Amniotic stem cell (primary cell): ENCODE measurements at regions not wholly inside any gene's neighbourhood (a gene's known extent, or its start where the extent isn't known, plus 50 kb on each side); places are given as distances from the start of the nearest gene placed in this dataset.
"Not testable (repeated sequence)": the region's sequence is repeated elsewhere in the genome, so short reads cannot be mapped to it uniquely, and the experiment has no call there.

Experiments
- DNase-seq: peaks from one replicate; lab custom pipeline; 2025; lab: John Stamatoyannopoulos, UW

DNA sequence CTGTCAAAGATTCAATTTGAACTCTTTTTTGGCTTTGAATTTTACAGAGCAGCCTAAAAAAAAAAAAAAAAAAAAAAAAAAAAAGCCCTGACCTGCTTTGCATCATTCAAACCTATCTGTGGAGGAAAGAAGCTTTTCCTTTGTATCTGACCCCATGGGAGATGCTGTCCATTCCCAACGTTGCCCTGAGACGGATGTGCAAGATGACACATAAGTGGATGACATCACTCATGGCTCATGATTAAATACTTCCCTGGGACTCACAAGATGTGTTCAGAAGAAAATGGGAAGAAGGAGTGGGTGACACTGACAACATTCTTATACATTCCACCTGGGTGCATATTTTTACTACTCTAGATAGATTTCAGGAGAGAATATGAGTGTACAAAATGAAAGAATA lies 245.7 kb upstream of the ELAVL2 start:
- DNase-seq = no peak

DNA sequence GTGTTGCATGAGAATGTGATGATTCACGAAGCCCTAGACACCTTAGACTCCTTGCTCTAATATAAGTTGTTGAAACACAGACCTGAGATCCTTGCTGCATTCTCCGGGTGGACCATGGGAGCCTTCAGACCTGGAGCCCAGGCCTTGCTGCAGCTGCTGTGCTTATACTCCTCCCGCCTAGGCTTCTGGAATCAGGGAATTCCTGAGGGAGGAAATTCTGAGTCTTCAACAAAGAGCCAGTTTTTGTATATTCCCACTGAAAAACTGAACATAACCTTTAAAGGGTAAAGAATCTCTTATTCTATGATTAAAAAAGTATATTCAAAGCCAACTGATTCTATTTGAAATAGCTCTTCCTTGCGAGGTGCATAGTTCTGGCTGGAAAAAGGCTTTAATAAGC lies 245.1 kb upstream of the ELAVL2 start:
- DNase-seq = no peak

DNA sequence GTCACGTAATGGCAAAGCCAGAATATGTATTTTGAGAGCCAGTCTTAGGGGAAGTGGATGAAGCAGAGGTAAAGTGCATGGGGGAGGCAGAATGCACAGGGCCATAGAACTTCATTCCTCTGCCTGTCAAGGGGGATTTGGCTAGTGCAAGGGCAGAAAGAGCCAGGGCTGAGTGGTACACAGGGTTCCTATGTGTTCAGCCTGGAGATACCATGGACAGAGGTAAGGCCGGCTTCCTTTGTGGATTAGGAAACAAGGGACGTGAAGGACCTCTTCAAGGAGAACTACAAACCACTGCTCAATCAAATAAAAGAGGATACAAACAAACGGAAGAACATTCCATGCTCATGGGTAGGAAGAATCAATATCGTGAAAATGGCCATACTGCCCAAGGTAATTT lies 241.1 kb upstream of the ELAVL2 start:
- not testable (repeated sequence) for DNase-seq

DNA sequence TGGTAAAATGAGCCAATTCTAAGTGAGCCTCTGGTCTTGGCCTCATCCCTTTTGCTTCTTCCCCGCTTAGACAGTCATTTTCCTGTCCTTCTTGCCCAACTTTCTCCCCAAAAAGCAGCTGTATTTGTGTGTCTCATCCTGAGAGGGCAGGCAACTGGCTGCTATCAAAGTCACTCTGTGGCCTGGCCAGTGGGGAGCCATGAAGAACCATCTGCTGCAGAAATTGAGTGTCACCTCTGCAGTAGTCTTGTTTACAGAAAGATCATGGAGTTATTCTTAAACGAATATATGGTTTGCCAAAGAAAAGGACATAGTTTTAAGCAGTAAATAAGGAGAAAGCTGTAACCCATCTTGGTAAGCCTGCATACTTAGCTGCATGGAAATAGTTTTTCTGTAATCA lies 233.6 kb upstream of the ELAVL2 start:
- DNase-seq = no peak

DNA sequence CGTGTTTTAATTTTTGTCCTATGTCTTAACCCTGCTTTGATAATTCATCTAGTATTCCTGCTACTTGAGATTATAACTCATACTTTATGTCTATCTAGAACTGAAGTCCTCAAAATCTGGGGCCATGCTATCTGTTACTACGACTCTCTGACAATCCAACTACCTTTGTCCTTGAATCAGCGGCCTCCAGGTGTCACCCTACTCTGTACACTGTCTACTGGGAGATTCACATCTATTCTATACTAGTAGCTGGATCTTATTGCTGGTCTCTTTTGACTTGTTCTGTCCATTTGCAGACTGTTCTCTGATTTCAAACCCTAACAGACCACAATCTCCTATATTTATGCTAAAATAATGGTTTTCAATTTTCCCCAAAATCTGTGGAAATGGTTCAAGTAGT lies 225.5 kb upstream of the ELAVL2 start:
- no peak for DNase-seq

DNA sequence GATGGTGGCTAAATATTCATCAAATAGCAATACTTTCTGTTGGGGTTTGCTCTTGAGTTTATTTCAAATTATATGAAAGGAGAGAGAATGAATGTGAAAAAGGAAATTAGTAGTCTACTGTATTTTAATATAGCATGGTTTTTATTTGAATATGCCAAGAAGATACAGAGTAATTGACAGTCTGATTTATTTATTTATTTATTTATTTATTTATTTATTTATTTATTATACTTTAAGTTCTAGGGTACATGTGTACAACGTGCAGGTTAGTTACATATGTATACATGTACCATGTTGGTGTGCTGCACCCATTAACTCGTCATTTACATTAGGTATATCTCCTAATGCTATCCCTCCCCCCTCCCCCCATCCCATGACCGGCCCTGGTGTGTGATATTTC lies 224.2 kb upstream of the ELAVL2 start:
- not testable (repeated sequence) for DNase-seq

DNA sequence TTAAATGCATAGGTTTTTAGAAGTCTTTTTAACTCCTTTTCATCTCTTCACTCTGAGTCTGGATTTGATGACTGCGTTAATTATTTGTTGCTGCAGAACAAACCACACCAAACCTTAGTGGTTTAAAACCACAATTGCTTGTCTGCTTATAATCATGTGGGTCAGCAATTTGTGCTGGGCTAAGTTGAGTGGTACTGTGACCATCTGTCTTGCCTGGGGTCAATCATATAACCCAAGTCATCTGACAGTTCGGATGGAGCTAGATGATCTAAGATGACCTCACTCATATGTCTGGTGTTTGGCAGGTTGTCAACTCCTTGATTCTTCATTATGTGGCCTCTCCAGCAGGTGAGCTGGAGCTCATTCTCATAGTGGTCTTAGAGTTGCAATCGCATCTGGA lies 219.1 kb upstream of the ELAVL2 start:
- DNase-seq = no peak

DNA sequence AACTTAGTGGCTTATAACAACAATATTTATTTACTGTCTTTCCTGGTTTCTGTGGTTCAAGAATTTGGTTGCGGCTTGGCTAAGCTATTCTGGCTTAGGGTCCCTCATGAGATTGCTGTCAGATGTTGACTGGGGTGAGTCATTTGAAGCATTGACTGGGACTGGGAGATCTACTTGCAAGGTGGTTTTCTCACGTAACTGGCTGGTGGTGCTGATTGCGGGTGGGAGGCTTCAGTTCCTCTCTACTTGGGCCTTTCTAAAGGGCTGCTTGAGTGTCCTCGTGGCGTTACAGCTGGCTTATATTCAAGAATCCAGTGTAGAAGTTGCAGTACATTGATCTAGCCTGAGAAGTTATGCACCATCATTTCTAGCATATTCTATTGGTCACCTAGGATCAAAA lies 218.5 kb upstream of the ELAVL2 start:
- DNase-seq = no peak

DNA sequence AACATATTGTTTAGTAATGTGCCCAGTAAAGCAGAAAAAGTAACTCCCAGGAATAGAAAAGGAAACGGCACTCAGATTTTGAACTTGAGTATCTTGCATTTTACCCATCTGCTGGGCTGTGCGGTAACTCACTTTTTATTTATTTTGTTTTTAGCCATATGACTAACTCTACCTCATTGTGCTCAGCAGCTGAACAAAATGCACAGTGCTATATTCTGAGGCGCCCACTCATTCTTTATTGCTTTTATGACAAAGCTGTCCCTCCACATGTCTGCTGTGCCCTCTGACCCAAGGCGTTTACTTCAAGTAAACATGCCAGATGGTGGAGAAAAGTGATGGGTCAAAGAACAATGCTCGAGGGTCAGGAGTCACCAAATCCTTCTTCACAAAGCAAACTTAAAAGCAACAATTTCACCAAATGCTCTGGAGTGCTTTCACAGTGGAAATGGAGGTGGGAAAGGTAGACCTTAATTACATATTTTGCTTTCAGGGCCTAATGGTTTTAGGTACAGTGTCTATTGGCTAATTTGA lies 215.2 kb upstream of the ELAVL2 start:
- no peak for DNase-seq

DNA sequence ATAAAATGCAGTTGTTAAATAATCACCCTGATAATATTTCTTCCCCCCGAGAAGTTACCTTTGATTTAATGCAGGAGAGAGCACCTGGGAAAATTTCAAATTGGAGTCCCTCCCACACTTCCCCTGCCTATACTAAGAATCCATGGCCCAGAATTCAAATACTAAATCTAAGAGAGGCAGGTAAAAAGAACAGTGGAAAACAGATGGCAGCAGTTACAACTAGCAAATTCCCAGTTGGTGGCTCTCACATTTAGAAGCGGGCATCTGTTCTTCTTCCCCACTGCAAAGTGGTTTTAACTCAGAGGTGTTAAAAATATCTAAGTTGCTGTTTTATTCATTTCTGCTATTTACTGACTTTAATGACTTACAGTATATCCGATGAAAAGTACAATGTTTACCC lies 210.4 kb upstream of the ELAVL2 start:
- no peak for DNase-seq

DNA sequence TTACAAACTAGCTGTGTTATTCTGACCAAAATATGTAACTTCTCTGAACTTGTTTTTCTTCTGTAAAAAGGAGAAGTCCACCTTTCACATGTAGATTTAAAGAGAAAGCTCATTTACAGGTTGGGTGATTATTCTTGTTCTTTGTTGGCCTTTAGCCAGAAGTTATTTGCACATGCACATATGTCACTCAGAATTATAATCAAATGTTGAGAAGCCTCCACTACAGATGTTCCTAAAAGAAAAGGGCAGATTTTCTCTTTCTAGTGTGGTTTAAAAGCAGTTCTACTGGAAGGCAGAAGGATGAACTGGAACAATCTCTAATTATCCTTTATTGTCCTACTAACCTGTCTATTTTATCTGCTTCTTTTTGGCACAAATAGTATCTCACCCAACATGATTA lies 209.8 kb upstream of the ELAVL2 start:
- DNase-seq = no peak

DNA sequence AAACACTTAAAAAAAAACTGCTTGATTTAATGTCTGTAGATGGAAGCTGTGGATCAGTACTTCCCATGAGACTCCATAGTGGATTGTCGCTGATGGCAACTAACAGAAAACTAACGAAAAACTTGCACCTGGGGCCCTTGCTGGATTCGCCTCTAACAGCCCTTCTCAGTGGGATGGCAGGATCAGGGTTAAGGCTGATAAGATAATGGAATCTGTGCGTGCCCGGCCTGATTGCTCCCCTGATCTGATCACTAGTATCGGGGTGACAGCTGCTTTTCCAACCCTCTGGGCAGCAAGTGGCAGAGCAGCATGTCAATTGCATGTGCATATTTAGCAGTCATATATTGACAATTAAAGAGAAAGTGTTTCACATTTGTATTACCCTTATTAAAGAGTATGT lies 185.8 kb upstream of the ELAVL2 start:
- DNase-seq = no peak

DNA sequence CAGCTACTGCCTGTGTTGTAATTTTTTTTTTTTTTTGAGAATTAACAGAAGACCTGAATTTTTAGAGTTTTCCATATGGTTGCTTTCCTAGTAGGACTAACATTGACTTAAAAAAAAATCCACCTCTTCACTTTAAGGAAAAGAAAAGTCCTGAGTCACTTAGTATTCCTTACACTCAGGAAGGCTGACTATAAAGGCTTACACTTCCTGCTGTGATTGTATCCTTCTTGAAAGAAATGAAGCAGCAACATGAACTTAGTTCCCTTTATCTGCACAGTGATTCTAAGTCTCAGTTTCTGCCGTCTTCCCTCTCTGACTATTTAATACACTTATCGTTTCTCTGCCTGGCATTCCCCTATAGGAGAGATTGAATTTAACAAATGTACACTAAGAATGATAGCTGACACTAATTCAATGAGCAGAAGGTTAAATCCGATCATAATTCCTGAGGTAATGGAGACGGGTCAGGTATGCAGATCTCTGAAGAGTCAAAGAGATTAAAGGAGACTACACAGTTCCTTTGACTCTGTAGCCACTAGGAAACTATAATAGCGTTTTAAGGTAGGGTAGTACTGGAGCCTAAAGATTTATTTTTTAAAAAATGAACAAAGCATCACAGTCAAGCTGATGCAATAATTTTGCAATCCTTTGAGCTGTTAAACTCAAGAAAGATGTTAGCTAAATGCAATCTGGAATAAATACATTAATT lies 185.1 kb upstream of the ELAVL2 start:
- no peak for DNase-seq

DNA sequence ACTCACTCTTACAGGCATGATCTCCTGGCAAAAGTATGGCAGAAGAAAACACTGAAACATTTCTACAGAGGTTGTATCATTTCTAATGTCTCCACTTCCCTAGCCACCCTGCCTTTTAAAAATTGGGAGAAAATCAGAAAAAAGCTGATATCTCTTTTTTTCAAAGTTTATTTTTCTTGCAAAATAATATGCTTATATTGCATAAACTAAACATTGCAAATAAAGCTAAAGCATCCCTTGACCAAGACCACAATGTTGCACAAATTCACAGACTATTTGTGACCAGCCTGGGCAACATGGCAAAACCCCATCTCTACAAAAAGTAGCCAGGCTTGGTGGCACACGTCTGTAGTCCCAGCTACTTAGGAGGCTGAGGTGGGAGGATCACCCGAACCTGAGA lies 183.3 kb upstream of the ELAVL2 start:
- no peak for DNase-seq

DNA sequence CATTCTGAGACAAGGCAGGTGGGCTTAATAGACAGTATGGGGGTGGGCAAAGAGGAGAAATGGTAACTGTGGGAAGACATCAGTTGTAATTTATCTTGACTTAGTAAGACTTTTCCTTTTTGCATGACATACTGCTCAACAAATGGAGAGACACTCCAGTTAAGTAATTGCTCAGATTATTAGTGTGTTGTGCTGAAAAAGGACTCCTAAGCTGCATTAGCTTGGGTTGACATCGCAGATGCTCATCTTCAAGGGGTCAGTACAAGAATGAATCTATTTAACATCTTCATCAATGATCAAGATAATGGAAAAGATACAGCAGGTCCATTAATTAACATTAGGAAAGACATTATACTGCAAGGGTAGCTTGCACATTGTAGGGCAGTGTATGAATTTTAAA lies 181.1 kb upstream of the ELAVL2 start:
- no peak for DNase-seq

DNA sequence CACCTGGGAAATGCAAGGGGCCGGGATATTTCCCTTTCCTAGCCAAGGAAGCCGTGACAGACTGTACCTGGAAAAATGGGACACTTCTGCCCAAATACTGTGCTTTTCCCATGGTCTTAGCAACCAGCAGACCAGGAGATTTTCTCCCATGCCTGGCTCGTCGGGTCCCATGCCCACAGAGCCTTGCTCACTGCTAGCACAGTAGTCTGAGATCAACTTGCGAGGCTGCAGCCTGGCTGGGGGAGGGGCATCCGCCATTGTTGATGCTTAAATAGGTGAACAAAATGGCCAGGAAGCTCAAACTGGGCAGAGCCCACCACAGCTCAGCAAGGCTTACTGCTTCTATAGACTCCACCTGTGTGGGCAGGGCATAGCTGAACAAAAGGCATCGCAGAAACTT lies 165.8 kb upstream of the ELAVL2 start:
- DNase-seq = not testable (repeated sequence)

DNA sequence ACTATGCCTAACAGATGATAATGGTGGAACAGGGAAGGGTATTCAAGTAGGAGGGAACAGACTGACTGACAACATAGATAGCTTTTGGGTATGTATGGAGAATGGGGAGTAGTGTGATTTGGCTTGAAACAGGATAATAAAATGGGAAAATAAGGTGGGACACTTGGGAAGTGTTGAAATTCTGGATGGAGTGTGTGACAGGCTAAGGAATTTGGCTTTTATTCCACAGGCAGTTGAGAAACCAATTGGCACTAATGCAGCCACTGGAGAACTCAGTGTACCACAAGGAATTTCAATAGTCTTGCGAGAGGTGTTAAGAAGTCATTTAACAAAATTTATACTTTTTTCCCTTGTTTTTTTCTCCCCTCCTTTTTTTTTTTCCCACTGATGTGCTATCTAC lies 153.5 kb upstream of the ELAVL2 start:
- DNase-seq = no peak

DNA sequence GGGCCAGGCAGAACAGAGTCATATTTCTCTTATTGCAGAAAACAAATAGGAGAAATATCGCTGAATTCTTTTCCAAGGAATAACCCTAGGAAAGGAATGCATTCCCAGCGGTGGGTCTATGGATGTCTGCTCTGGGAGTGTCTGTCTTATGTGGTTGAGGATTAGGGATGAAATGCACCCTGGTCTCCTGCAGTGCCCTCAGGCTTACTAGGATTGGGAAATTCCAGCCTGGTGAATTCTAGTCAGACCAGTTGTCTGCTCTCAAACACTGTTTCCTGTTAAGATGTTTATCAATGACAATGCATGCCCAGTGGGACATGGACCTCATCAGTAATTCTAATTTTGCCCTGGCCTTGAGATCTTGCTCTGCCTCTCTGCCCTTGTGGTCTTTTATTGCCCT lies 136.1 kb upstream of the ELAVL2 start:
- DNase-seq = no peak

DNA sequence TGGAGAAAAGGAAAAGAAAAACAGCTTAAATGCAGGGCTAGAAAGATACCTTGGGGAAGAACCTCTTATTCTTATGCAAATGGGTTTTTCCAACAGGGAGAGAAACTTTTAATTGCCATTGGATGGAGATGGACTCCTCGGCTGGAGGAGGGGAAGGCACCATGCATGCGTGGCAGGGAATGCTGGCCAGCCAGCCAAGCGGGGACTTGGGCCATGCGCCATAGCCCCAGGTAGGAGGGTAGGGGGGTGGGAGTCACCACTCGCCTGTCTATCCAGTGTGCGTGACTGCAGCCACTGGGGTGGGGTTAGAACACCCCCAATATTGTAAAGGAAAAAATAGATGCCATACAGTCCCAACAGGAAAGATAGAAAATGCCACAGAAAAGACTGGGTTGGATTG lies 119.9 kb upstream of the ELAVL2 start:
- no peak for DNase-seq

DNA sequence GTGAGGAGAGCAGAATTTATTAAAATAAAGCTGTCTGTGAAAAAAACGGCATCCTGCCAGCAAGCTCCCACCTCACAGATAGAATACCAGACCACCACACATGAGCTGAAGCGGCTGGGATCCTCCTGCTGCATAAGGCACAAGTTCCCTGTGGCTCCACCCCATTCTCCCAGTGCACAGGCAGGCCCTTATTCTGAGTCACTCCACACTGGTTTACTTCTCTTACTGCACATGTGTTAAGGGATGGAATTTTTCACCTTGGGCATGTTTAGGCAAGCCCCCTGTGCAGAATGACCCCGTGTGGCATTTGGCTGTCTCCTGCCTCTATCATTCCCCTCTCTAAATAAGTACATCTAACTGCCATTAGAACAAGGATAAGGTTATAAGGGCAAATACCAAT lies 115.0 kb upstream of the ELAVL2 start:
- DNase-seq = no peak

DNA sequence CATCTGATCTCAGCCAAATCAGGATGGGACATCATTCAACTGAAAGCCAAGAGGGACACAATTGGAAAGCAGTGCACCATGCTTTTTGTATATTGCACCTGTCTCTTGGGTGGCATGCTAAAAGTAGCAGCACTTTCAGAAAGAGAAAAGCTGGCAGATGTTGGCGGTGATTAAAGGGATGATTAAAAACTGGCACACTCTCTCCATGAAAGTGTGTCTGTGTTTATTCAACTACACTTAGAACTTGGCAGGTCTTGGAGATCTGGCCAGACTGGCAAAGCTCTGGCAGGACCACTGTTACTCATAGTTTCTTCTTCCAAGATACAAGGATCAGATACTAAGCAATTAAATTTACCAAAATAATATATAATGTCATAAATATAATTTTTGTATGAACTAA lies 112.9 kb upstream of the ELAVL2 start:
- no peak for DNase-seq

DNA sequence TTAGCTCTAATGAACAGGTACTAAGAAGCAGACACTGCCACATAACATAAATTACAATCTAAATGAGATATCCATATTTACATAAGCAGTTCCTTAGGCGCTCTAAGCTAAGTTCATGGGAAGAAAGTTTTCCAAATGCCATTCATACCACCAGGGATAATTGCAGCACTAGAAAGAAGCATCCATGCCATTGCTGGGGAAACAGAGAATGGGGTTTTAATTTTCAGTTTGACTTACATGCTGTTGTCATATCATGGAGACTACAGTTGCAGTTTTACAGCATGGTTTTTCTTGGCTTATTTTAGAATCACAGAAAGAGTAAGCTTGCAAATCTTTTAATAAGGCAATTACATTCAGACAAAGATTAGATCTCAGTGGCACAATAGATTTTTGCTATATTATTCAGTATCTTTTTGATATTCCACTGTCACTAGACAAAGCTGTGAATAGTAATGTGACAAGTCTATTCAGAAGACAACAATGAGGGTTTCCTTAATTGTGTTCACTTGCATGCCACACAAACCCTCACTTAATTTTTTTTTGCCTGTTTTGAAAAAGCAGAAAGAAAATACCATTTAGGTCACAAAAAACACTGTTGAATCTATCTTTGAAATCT lies 108.4 kb upstream of the ELAVL2 start:
- no peak for DNase-seq

DNA sequence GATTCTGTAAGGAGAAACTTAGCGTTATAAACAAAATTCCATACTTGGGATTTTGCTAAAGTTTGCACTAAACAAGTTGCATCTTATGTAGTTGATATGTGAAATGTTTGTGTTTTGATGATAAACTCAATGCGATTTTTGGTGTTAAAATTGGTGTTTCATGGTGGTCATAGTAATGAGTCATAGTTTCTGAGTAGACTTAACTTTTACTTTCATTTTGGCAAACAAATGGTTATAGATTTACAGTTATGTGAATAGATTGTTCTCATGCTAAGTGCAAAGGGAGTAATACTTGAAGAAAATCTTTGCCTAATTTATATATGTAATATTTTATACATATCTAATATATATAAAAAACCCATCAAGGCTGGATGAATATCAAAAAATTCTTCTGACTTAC lies 107.3 kb upstream of the ELAVL2 start:
- DNase-seq = no peak

DNA sequence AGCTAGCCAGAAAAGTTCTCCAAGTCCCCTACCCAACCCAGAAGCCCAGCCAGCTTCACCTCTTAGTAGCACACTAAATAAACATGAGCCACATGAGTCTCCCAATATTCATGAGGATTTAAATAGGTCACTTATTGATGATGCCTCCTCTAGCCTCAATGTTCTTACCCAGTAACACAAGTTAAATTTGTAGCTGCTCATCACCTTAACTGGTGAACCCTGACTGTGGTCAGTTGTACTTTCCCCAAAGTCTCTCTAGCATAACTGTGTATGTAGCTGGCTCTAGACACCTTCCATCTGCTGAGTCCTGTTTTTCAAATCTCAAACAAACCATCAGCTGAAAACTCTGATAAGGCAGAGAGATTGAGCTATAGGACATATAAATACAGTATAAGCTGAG lies 100.3 kb upstream of the ELAVL2 start:
- DNase-seq = no peak
